ENCODE measurements at regions not wholly inside any gene's neighbourhood (a gene's known extent, or its start where the extent isn't known, plus 50 kb on each side); places are given as distances from the start of the nearest gene placed in this dataset.

- TF ChIP-seq REST (IDR thresholded peaks at IDR 0.05), result no peak
- no peak for TF ChIP-seq YY1 (IDR thresholded peaks at IDR 0.05)
Observed at GRCh38 chr5:104821606-104822005, 1259.0 kb upstream of the NUDT12 start (continued).

- Histone ChIP-seq H3K4me1 (ENCODE audit: control insufficient read depth in 4 of 4, insufficient read depth in 4 of 4, low read length in 3 of 4) (no peaks in the 10 kb centered on the region), H3K27ac (ENCODE audit: low read depth in 1 of 2, low read length in 2 of 2) (no peak overlapping the region), H3K4me3 (ENCODE audit: low read depth in 1 of 3, low read length in 3 of 3) (no peak overlapping the region), H3K27me3 (ENCODE audit: control insufficient read depth in 4 of 4, insufficient read depth in 4 of 4, low read length in 3 of 4) (no peaks in the 10 kb centered on the region), H3K9me3 (ENCODE audit: control insufficient read depth in 4 of 4, low read length in 3 of 4) (no peaks in the 10 kb centered on the region), H3K36me3 (ENCODE audit: control insufficient read depth in 4 of 4, insufficient read depth in 3 of 4, low read depth in 1 of 4, low read length in 3 of 4) (no peaks in the 10 kb centered on the region), H3K9ac (ENCODE audit: low read depth in 1 of 2, low read length in 2 of 2) (no peak overlapping the region)
- WGBS, result 40% methylated on average over 1 of the region's 1 CpG
- DNase-seq (ENCODE audit: low spot score), result no peak
- no peak for TF ChIP-seq FOXA2 (IDR thresholded peaks at IDR 0.05)
- no peak for TF ChIP-seq TAF1 (conservative IDR thresholded peaks at IDR 0.05)
- no peak for TF ChIP-seq NR2F2 (IDR thresholded peaks at IDR 0.05)
- TF ChIP-seq HNF4G (IDR thresholded peaks at IDR 0.05), result no peak
- TF ChIP-seq RAD21 (IDR thresholded peaks at IDR 0.05), result no peak
- no peak for TF ChIP-seq RXRA (IDR thresholded peaks at IDR 0.05)
- TF ChIP-seq EGR1 (IDR thresholded peaks at IDR 0.05; ENCODE audit: low read depth in 2 of 2), result no peak
- TF ChIP-seq YY1 (IDR thresholded peaks at IDR 0.05), result no peak
- no peak for TF ChIP-seq MAX (IDR thresholded peaks at IDR 0.05)
- TF ChIP-seq FOXA1 (IDR thresholded peaks at IDR 0.05), result no peak
- no peak for TF ChIP-seq HNF4A (conservative IDR thresholded peaks at IDR 0.05)
Observed at GRCh38 chr5:104817127-104817526, 1254.5 kb upstream of the NUDT12 start.

GRCh38 chr5:104815212-104815611 lies 1252.6 kb upstream of the NUDT12 start:
- Histone ChIP-seq H3K27ac (ENCODE audit: low read depth in 1 of 2, low read length in 2 of 2) (no peak overlapping the region), H3K27me3 (ENCODE audit: control insufficient read depth in 4 of 4, insufficient read depth in 4 of 4, low read length in 3 of 4) (no peaks in the 10 kb centered on the region), H3K36me3 (ENCODE audit: control insufficient read depth in 4 of 4, insufficient read depth in 3 of 4, low read depth in 1 of 4, low read length in 3 of 4) (no peaks in the 10 kb centered on the region), H3K4me3 (ENCODE audit: low read depth in 1 of 3, low read length in 3 of 3) (no peak overlapping the region), H3K9ac (ENCODE audit: low read depth in 1 of 2, low read length in 2 of 2) (no peak overlapping the region), H3K4me1 (ENCODE audit: control insufficient read depth in 4 of 4, insufficient read depth in 4 of 4, low read length in 3 of 4) (no peaks in the 10 kb centered on the region), H3K9me3 (ENCODE audit: control insufficient read depth in 4 of 4, low read length in 3 of 4) (no peaks in the 10 kb centered on the region)
- DNase-seq (ENCODE audit: low spot score), result no peak
- TF ChIP-seq REST (IDR thresholded peaks at IDR 0.05) (no peak), FOXA1 (IDR thresholded peaks at IDR 0.05) (no peak), HNF4A (conservative IDR thresholded peaks at IDR 0.05) (no peak), JUND (IDR thresholded peaks at IDR 0.05) (no peak), HNF4G (IDR thresholded peaks at IDR 0.05) (no peak), RAD21 (IDR thresholded peaks at IDR 0.05) (no peak), RXRA (IDR thresholded peaks at IDR 0.05) (no peak), GABPA (IDR thresholded peaks at IDR 0.05 in 1 of 2, conservative IDR thresholded peaks at IDR 0.05 in 1 of 2) (no peak), FOXA2 (IDR thresholded peaks at IDR 0.05) (no peak), CTCF (IDR thresholded peaks at IDR 0.05; ENCODE audit: low read depth, low read length, missing input control) (no peak), NR2F2 (IDR thresholded peaks at IDR 0.05) (no peak), YY1 (IDR thresholded peaks at IDR 0.05) (no peak), ZBTB33 (IDR thresholded peaks at IDR 0.05) (no peak), MAX (IDR thresholded peaks at IDR 0.05) (no peak), TAF1 (conservative IDR thresholded peaks at IDR 0.05) (no peak), SP1 (IDR thresholded peaks at IDR 0.05) (no peak), EGR1 (IDR thresholded peaks at IDR 0.05; ENCODE audit: low read depth in 2 of 2) (no peak), ATF3 (IDR thresholded peaks at IDR 0.05) (no peak)
- WGBS, result 9% methylated on average over 1 of the region's 1 CpG

Data from liver (tissue), 8 donors.